ENCODE measurements at regions not wholly inside any gene's neighbourhood (a gene's known extent, or its start where the extent isn't known, plus 50 kb on each side); places are given as distances from the start of the nearest gene placed in this dataset.

DNA sequence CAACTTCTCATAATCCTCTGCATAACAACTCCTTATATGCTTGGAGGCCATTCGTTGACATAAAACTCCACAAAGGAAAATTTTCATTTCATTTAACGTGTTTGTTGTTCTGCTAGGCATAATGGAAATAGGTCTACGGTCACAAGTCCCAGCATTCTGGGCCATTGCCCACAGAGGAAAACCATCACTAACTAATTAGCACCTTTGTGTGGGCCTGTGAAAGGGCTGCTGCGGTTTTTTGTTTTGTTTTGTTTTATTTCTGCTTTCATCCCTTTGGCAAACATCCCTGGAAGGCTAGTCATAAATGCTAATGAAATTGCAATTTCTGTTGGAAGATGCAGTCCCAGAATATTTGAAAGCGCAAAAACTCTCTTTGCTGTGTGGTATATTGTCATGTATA lies 180.3 kb downstream of the RMST start:
- TF ChIP-seq, protein P1, sequence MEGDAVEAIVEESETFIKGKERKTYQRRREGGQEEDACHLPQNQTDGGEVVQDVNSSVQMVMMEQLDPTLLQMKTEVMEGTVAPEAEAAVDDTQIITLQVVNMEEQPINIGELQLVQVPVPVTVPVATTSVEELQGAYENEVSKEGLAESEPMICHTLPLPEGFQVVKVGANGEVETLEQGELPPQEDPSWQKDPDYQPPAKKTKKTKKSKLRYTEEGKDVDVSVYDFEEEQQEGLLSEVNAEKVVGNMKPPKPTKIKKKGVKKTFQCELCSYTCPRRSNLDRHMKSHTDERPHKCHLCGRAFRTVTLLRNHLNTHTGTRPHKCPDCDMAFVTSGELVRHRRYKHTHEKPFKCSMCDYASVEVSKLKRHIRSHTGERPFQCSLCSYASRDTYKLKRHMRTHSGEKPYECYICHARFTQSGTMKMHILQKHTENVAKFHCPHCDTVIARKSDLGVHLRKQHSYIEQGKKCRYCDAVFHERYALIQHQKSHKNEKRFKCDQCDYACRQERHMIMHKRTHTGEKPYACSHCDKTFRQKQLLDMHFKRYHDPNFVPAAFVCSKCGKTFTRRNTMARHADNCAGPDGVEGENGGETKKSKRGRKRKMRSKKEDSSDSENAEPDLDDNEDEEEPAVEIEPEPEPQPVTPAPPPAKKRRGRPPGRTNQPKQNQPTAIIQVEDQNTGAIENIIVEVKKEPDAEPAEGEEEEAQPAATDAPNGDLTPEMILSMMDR (IDR thresholded peaks at IDR 0.05), result no peak
- TF ChIP-seq POLR2A (IDR thresholded peaks at IDR 0.05), result no peak

All from tibial nerve (tissue), 3 donors.